Ovary (tissue), 7 donors: ENCODE measurements at regions not wholly inside any gene's neighbourhood (a gene's known extent, or its start where the extent isn't known, plus 50 kb on each side); places are given as distances from the start of the nearest gene placed in this dataset.

ENCODE experiments used
- DNase-seq, 5 donors: peaks; one replicate each; pipeline ENCODE4 v3.0.0-alpha.2; 2019 to 2020
- H3K27ac ChIP-seq, 2 donors: fragments of 200-600 bp; one replicate each; pipeline versions ENCODE4 v1.5.1 to v1.8.0; 2019 to 2022
- H3K27me3 ChIP-seq: fragments of 200-600 bp; one replicate; pipeline ENCODE4 v1.8.0; 2022
- H3K36me3 ChIP-seq: fragments of 200-600 bp; sonication (generic); one replicate; pipeline ENCODE4 v1.5.1; 2019
- H3K4me1 ChIP-seq: one replicate; pipeline ENCODE4 v1.8.1; 2013; ENCODE audit warnings: mild to moderate bottlenecking, moderate library complexity; ENCODE audit not compliant: insufficient read depth
- H3K4me3 ChIP-seq: fragments of 200-600 bp; sonication (generic); one replicate; pipeline ENCODE4 v1.5.1; 2017
- H3K9me3 ChIP-seq, 2 donors: fragments of 200-600 bp in 1 of 2; sonication (generic) in 1 of 2; one replicate each; pipeline versions ENCODE4 v1.5.1 to v1.8.1; 2013 to 2019; ENCODE audit warnings: mild to moderate bottlenecking in 1 of 2, moderate library complexity in 1 of 2
- CTCF ChIP-seq, 3 donors: fragments of 450-650 bp in 2 of 3; fragments of 200-600 bp in 1 of 3; IDR thresholded peaks; one replicate each; pipeline versions ENCODE4 v1.5.1 to v1.8.0; 2016 to 2022; ENCODE audit warnings: antibody characterized with exemption in 3 of 3, mild to moderate bottlenecking in 1 of 3
- EP300 ChIP-seq: sonication (generic); formaldehyde crosslinking; IDR thresholded peaks from one replicate; pipeline ENCODE4 v1.6.1; 2017; ENCODE audit warnings: antibody characterized with exemption
- POLR2A ChIP-seq: fragments of 450-650 bp; IDR thresholded peaks from one replicate; pipeline ENCODE4 v1.6.1; 2017; ENCODE audit warnings: antibody characterized with exemption, mild to moderate bottlenecking, moderate library complexity
- WGBS, 3 donors: extraction: QIAGEN DNeasy Blood & Tissue Kit in 1 of 3; methylation state at CpG; one replicate each; pipeline versions ENCODE4 v1.1.5 to v1.1.7; 2013 to 2017; 5-methylcytosine and 5-hydroxymethylcytosine counted together
- intact Hi-C, 4 donors: fragments of 100-400 bp; cut with DNase I; formaldehyde crosslinking; loops; one replicate each; pipeline versions ENCODE4 v1.11.0 to v1.15.1; 2022 to 2023
- donor health status: DM: no; HTN: no; CAD: no; lungs with moderate emphysema.
- donor health status: DM: no; HTN: no; CAD: no.
- donor health status: Bipolar disorder and iron deficiency.
- donor health status: DM: no; HTN: no; CAD: no.
- donor health status: DM: yes; HTN: yes; CAD: no.

- H3K4me3 ChIP-seq: no peak overlapping the region
- no peaks in the 10 kb centered on the region for H3K27me3 ChIP-seq
- no peak overlapping the region for H3K27ac ChIP-seq
- H3K9me3 ChIP-seq: no peaks in the 10 kb centered on the region
- intact Hi-C loops: no loop called here
- WGBS, 3 donors: 79 to 86% (median 85%) methylated on average over 2 of the region's 2 CpGs
- DNase-seq: no peak
- TF ChIP-seq POLR2A: no peak
- no peak for TF ChIP-seq EP300
- no peak for TF ChIP-seq CTCF (IDR thresholded peaks at IDR 0.05)
- no peaks in the 10 kb centered on the region for H3K36me3 ChIP-seq
- H3K4me1 ChIP-seq: no peaks in the 10 kb centered on the region
These were observed 72.8 kb upstream of the CLDN10 start for GRCh38 chr13:95479731-95480130.

- H3K27ac ChIP-seq: no peak overlapping the region
- no peaks in the 10 kb centered on the region for H3K9me3 ChIP-seq
- H3K27me3 ChIP-seq: no peaks in the 10 kb centered on the region
- DNase-seq: no peak
- TF ChIP-seq EP300 (no peak), POLR2A (no peak), CTCF (IDR thresholded peaks at IDR 0.05) (no peak)
- H3K4me3 ChIP-seq: no peak overlapping the region
- intact Hi-C loops: no loop called here
- WGBS, 3 donors: 40 to 57% (median 46%) methylated on average over 7 of the region's 7 CpGs
- H3K4me1 ChIP-seq: no peaks in the 10 kb centered on the region
- H3K36me3 ChIP-seq: no peaks in the 10 kb centered on the region
These were observed 72.4 kb upstream of the CLDN10 start for GRCh38 chr13:95480131-95480545.

- H3K36me3 ChIP-seq: no peaks in the 10 kb centered on the region
- TF ChIP-seq EP300: no peak
- no peak for TF ChIP-seq CTCF (IDR thresholded peaks at IDR 0.05)
- no peak for TF ChIP-seq POLR2A
- DNase-seq: no peak
- 48 to 56% (median 54%) methylated on average over 7 of the region's 7 CpGs for WGBS, 3 donors
- H3K27me3 ChIP-seq: no peaks in the 10 kb centered on the region
- no peaks in the 10 kb centered on the region for H3K4me1 ChIP-seq
- intact Hi-C loops: no loop called here
- H3K9me3 ChIP-seq: no peaks in the 10 kb centered on the region
- H3K4me3 ChIP-seq: no peak overlapping the region
- no peak overlapping the region for H3K27ac ChIP-seq
These were observed 71.4 kb upstream of the CLDN10 start for GRCh38 chr13:95480791-95481780.

- H3K9me3 ChIP-seq: no peaks in the 10 kb centered on the region
- intact Hi-C loops: no loop called here
- no peaks in the 10 kb centered on the region for H3K27me3 ChIP-seq
- H3K4me1 ChIP-seq: no peaks in the 10 kb centered on the region
- no peaks in the 10 kb centered on the region for H3K36me3 ChIP-seq
- H3K4me3 ChIP-seq: no peak overlapping the region
- H3K27ac ChIP-seq: no peak overlapping the region
- no peak for DNase-seq
- TF ChIP-seq CTCF (IDR thresholded peaks at IDR 0.05) (no peak), EP300 (no peak), POLR2A (no peak)
- 89 to 97% (median 94%) methylated on average over 1 of the region's 1 CpG for WGBS, 3 donors
These were observed 68.5 kb upstream of the CLDN10 start for GRCh38 chr13:95484052-95484451.
